AG04450 (cell line): ENCODE measurements at regions not wholly inside any gene's neighbourhood (a gene's known extent, or its start where the extent isn't known, plus 50 kb on each side); places are given as distances from the start of the nearest gene placed in this dataset.

Source experiments
- CTCF ChIA-PET: fragments of 300-600, 350-600 bp; formaldehyde crosslinking; extraction: SDS; loops from one replicate; lab custom pipeline; 2022; ENCODE audit warnings: antibody characterized with exemption, inconsistent platforms; lab: Charles Lee
- POLR2A ChIA-PET: fragments of 350-600 bp; formaldehyde crosslinking; extraction: SDS; loops from one replicate; lab custom pipeline; 2021; ENCODE audit warnings: antibody characterized with exemption, inconsistent platforms; lab: Yijun Ruan, JAX
- DNase-seq: peaks from one replicate; pipeline ENCODE4 v3.0.0-alpha.2; 2011; ENCODE audit warnings: low read depth, low spot score
- H3K27ac ChIP-seq: one replicate; pipeline ENCODE4 v1.5.1; 2012; ENCODE audit warnings: low read depth, low read length, control low read depth
- H3K27me3 ChIP-seq: one replicate; pipeline ENCODE4 v1.6.0; 2012; ENCODE audit warnings: low read length; ENCODE audit not compliant: control insufficient read depth, insufficient read depth
- H3K4me3 ChIP-seq: 2 replicates; pipeline ENCODE4 v1.5.1; 2011; ENCODE audit warnings: mild to moderate bottlenecking, low read depth, low read length, control low read depth
- H3K9me3 ChIP-seq: 2 replicates; pipeline ENCODE4 v1.5.1; 2012; ENCODE audit warnings: low read length; ENCODE audit not compliant: control insufficient read depth, insufficient read depth
- CTCF ChIP-seq: IDR thresholded peaks from 2 replicates; pipeline ENCODE4 v1.5.1; 2011; ENCODE audit warnings: low read depth, low read length, control low read depth, inconsistent platforms

- Histone ChIP-seq H3K9me3 (no peaks in the 10 kb centered on the region), H3K27ac (no peak overlapping the region), H3K27me3 (no peaks in the 10 kb centered on the region), H3K4me3 (no peak overlapping the region)
- ChIA-PET POLR2A (no interaction called here), CTCF (interaction anchor here (0.6 kb wide), 1 partner anchor 545 kb away, joined by 3 read pairs; no protein-coding TSS in a partner anchor)
- no peak for TF ChIP-seq CTCF
- DNase-seq = no peak
These were observed 546.2 kb upstream of the ATP2B1 start for GRCh38 chr12:90254796-90255195.

GRCh38 chr12:90253674-90254181 is 545.1 kb upstream of the ATP2B1 start:
- Histone ChIP-seq H3K9me3 (no peaks in the 10 kb centered on the region), H3K4me3 (no peak overlapping the region), H3K27me3 (no peaks in the 10 kb centered on the region), H3K27ac (peak overlapping the region; percentile 3)
- ChIA-PET CTCF (no interaction called here), POLR2A (no interaction called here)
- DNase-seq = peak; percentile 58
- peak; percentile 22; the same call in 1 of the 2 replicates for TF ChIP-seq CTCF

GRCh38 chr12:90253136-90253535 is 544.5 kb upstream of the ATP2B1 start:
- POLR2A ChIA-PET = no interaction called here
- H3K4me3 ChIP-seq = no peak overlapping the region
- no peaks in the 10 kb centered on the region for H3K27me3 ChIP-seq
- no peak for TF ChIP-seq CTCF
- H3K9me3 ChIP-seq = no peaks in the 10 kb centered on the region
- no peak overlapping the region for H3K27ac ChIP-seq
- CTCF ChIA-PET = no interaction called here
- DNase-seq = no peak

GRCh38 chr12:90250766-90251165 is 542.1 kb upstream of the ATP2B1 start:
- ChIA-PET POLR2A (no interaction called here), CTCF (no interaction called here)
- DNase-seq = no peak
- no peaks in the 10 kb centered on the region for H3K9me3 ChIP-seq
- H3K4me3 ChIP-seq = no peak overlapping the region
- H3K27ac ChIP-seq = no peak overlapping the region
- no peaks in the 10 kb centered on the region for H3K27me3 ChIP-seq
- no peak for TF ChIP-seq CTCF

- Histone ChIP-seq H3K9me3 (no peaks in the 10 kb centered on the region), H3K4me3 (no peak overlapping the region), H3K27ac (no peak overlapping the region), H3K27me3 (no peaks in the 10 kb centered on the region)
- TF ChIP-seq CTCF = no peak
- ChIA-PET CTCF (no interaction called here), POLR2A (no interaction called here)
- no peak for DNase-seq
These were observed 541.4 kb upstream of the ATP2B1 start for GRCh38 chr12:90250042-90250441.
